SK-N-SH treated with all-trans-retinoic acid at 6 μM for 48 hours (cell line): ENCODE measurements at regions not wholly inside any gene's neighbourhood (a gene's known extent, or its start where the extent isn't known, plus 50 kb on each side); places are given as distances from the start of the nearest gene placed in this dataset.

Experiments used
- ATAC-seq: fragments of 200-7000 bp; cut with Tn5 transposase; 3 replicates; pipeline ENCODE4 v1.9.1; 2020; ENCODE audit warnings: mild to moderate bottlenecking, moderate library complexity
- ARNTL ChIP-seq: fragments of 450-650 bp; formaldehyde crosslinking; IDR thresholded peaks from 2 replicates; pipeline ENCODE4 v1.5.0; 2020; ENCODE audit warnings: low read depth, mild to moderate bottlenecking, moderate library complexity, borderline replicate concordance
- CREB5 ChIP-seq: fragments of 250-450 bp; sonication (Bioruptor Pico); IDR thresholded peaks from 2 replicates; pipeline ENCODE4 v1.5.1; 2020; ENCODE audit warnings: low read depth, mild to moderate bottlenecking, moderate library complexity
- CSDC2 ChIP-seq: fragments of 250-450 bp; sonication (Bioruptor Pico); IDR thresholded peaks from 2 replicates; pipeline ENCODE4 v1.5.0; 2020; ENCODE audit warnings: mild to moderate bottlenecking, moderate library complexity
- CSRNP3 ChIP-seq: fragments of 250-450 bp; sonication (Bioruptor Pico); IDR thresholded peaks from 2 replicates; pipeline ENCODE4 v1.5.1; 2021; ENCODE audit warnings: mild to moderate bottlenecking, moderate library complexity
- ESRRG ChIP-seq: fragments of 250-450 bp; sonication (Bioruptor Pico); IDR thresholded peaks from 2 replicates; pipeline ENCODE4 v1.6.1; 2021; ENCODE audit warnings: mild to moderate bottlenecking
- GLIS3 ChIP-seq: fragments of 250-450 bp; sonication (Bioruptor Pico); IDR thresholded peaks from 2 replicates; pipeline ENCODE4 v1.5.0; 2020; ENCODE audit warnings: mild to moderate bottlenecking, moderate library complexity
- OSR1 ChIP-seq: fragments of 250-450 bp; sonication (Bioruptor Pico); IDR thresholded peaks from 2 replicates; pipeline ENCODE4 v1.8.0; 2022; ENCODE audit warnings: moderate library complexity, mild to moderate bottlenecking, inconsistent platforms
- PATZ1 ChIP-seq: fragments of 250-450 bp; sonication (Bioruptor Pico); IDR thresholded peaks from 2 replicates; pipeline ENCODE4 v1.8.0; 2020; ENCODE audit warnings: mild to moderate bottlenecking, moderate library complexity, borderline replicate concordance
- POU6F1 ChIP-seq: fragments of 250-450 bp; sonication (Bioruptor Pico); IDR thresholded peaks from 2 replicates; pipeline ENCODE4 v1.8.0; 2021; ENCODE audit warnings: low read depth, mild to moderate bottlenecking, moderate library complexity, borderline replicate concordance
- PPARA ChIP-seq: fragments of 250-450 bp; sonication (Bioruptor Pico); IDR thresholded peaks from 2 replicates; pipeline ENCODE4 v1.5.0; 2020; ENCODE audit warnings: mild to moderate bottlenecking, borderline replicate concordance
- RARB ChIP-seq: fragments of 250-450 bp; sonication (Bioruptor Pico); IDR thresholded peaks from 2 replicates; pipeline ENCODE4 v1.8.0; 2021; ENCODE audit warnings: mild to moderate bottlenecking, moderate library complexity
- SNAI2 ChIP-seq: fragments of 250-450 bp; sonication (Bioruptor Pico); IDR thresholded peaks from 2 replicates; pipeline ENCODE4 v1.5.0; 2020; ENCODE audit warnings: mild to moderate bottlenecking, moderate library complexity
- TCF4 ChIP-seq: fragments of 250-450 bp; sonication (Bioruptor Pico); IDR thresholded peaks from 2 replicates; pipeline ENCODE4 v1.8.0; 2021; ENCODE audit warnings: mild to moderate bottlenecking, moderate library complexity, borderline replicate concordance
- TOX ChIP-seq: fragments of 250-450 bp; sonication (Bioruptor Pico); IDR thresholded peaks from 2 replicates; pipeline ENCODE4 v1.8.0; 2021; ENCODE audit warnings: mild to moderate bottlenecking, moderate library complexity, borderline replicate concordance
- TSHZ2 ChIP-seq: fragments of 250-450 bp; sonication (Bioruptor Pico); IDR thresholded peaks from 2 replicates; pipeline ENCODE4 v1.5.0; 2020; ENCODE audit warnings: mild to moderate bottlenecking, moderate library complexity
- ZC3H10 ChIP-seq: fragments of 250-450 bp; sonication (Bioruptor Pico); IDR thresholded peaks from 2 replicates; pipeline ENCODE4 v1.5.1; 2021; ENCODE audit warnings: mild to moderate bottlenecking, moderate library complexity
- ZFP3 ChIP-seq: fragments of 250-450 bp; sonication (Bioruptor Pico); IDR thresholded peaks from 2 replicates; pipeline ENCODE4 v1.5.0; 2020; ENCODE audit warnings: mild to moderate bottlenecking, moderate library complexity
- ZFP30 ChIP-seq: fragments of 450-650 bp; formaldehyde crosslinking; IDR thresholded peaks from 2 replicates; pipeline ENCODE4 v1.5.0; 2022; ENCODE audit warnings: mild to moderate bottlenecking, moderate library complexity
- ZNF565 ChIP-seq: fragments of 450-650 bp; formaldehyde crosslinking; conservative IDR thresholded peaks from 2 replicates; pipeline ENCODE4 v1.5.0; 2020; ENCODE audit warnings: low read depth, mild to moderate bottlenecking, moderate library complexity
- ZNF70 ChIP-seq: fragments of 450-650 bp; formaldehyde crosslinking; IDR thresholded peaks from 2 replicates; pipeline ENCODE4 v1.5.0; 2020; ENCODE audit warnings: mild to moderate bottlenecking, moderate library complexity
- ZNF8 ChIP-seq: fragments of 450-650 bp; formaldehyde crosslinking; IDR thresholded peaks from 2 replicates; pipeline ENCODE4 v1.5.0; 2020; ENCODE audit warnings: mild to moderate bottlenecking, moderate library complexity

GRCh38 chr18:48459465-48459864 is 50.3 kb upstream of the ZBTB7C start:
- TF ChIP-seq TOX (CRISPR knock-in tag) (no peak), ZNF8 (no peak), ZC3H10 (CRISPR knock-in tag) (no peak), ESRRG (CRISPR knock-in tag) (no peak), RARB (CRISPR knock-in tag) (no peak), PPARA (no peak), CSRNP3 (CRISPR knock-in tag) (no peak), POU6F1 (no peak), CREB5 (CRISPR knock-in tag) (no peak), ZFP30 (CRISPR knock-in tag) (no peak), ZFP3 (CRISPR knock-in tag) (no peak), ZNF70 (CRISPR knock-in tag) (no peak), ZNF565 (CRISPR knock-in tag) (no peak), TCF4 (CRISPR knock-in tag) (no peak), PATZ1 (CRISPR knock-in tag) (no peak), CSDC2 (CRISPR knock-in tag) (no peak), TSHZ2 (no peak), OSR1 (no peak), ARNTL (CRISPR knock-in tag) (no peak), GLIS3 (no peak)
- ATAC-seq, result no peak

GRCh38 chr18:48459016-48459415 is 49.8 kb upstream of the ZBTB7C start:
- TF ChIP-seq POU6F1 (no peak), ZNF565 (CRISPR knock-in tag) (no peak), OSR1 (no peak), CSDC2 (CRISPR knock-in tag) (no peak), CSRNP3 (CRISPR knock-in tag) (no peak), SNAI2 (no peak), ZNF8 (no peak), TOX (CRISPR knock-in tag) (no peak), ZC3H10 (CRISPR knock-in tag) (no peak)
- ATAC-seq, result no peak
